Parathyroid adenoma (tissue), 2 donors: ENCODE measurements at regions not wholly inside any gene's neighbourhood (a gene's known extent, or its start where the extent isn't known, plus 50 kb on each side); places are given as distances from the start of the nearest gene placed in this dataset.

Source experiments
- H2AFZ ChIP-seq: fragments of 300-600 bp; sonication (generic); one replicate; pipeline ENCODE4 v1.7.0; 2017; ENCODE audit warnings: antibody characterized with exemption, mild to moderate bottlenecking
- H3K27ac ChIP-seq: fragments of 300-600 bp; sonication (generic); one replicate; pipeline ENCODE4 v1.7.0; 2017
- H3K27me3 ChIP-seq: fragments of 300-600 bp; sonication (generic); one replicate; pipeline ENCODE4 v1.7.0; 2017; ENCODE audit warnings: low read length; ENCODE audit not compliant: control insufficient read depth, insufficient read depth
- H3K36me3 ChIP-seq: fragments of 300-600 bp; sonication (generic); one replicate; pipeline ENCODE4 v1.7.0; 2017; ENCODE audit warnings: low read length; ENCODE audit not compliant: control insufficient read depth, insufficient read depth
- H3K4me1 ChIP-seq: fragments of 300-600 bp; sonication (generic); one replicate; pipeline ENCODE4 v1.7.0; 2017; ENCODE audit warnings: control low read depth
- H3K4me2 ChIP-seq: fragments of 300-600 bp; sonication (generic); one replicate; pipeline ENCODE4 v1.7.0; 2017; ENCODE audit warnings: low read length
- H3K4me3 ChIP-seq: fragments of 300-600 bp; sonication (generic); one replicate; pipeline ENCODE4 v1.7.0; 2017; ENCODE audit warnings: low read depth, low read length
- H3K79me2 ChIP-seq: fragments of 300-600 bp; sonication (generic); one replicate; pipeline ENCODE4 v1.7.0; 2017; ENCODE audit warnings: control low read depth
- H3K9ac ChIP-seq: fragments of 300-600 bp; sonication (generic); one replicate; pipeline ENCODE4 v1.7.0; 2017; ENCODE audit warnings: mild to moderate bottlenecking
- H3K9me3 ChIP-seq: fragments of 300-600 bp; sonication (generic); one replicate; pipeline ENCODE4 v1.7.0; 2017; ENCODE audit warnings: low read length; ENCODE audit not compliant: control insufficient read depth
- TF ChIP-seq, protein P1 (sequence below): fragments of 300-600 bp; sonication (generic); IDR thresholded peaks from one replicate; pipeline ENCODE4 v1.7.0; 2017; ENCODE audit warnings: antibody characterized with exemption, mild to moderate bottlenecking
- donor health status: primary hyperparathyroidism.

GRCh38 chr7:24406789-24407299 lies 122.9 kb downstream of the NPY start:
- Histone ChIP-seq H3K79me2 (no peaks in the 10 kb centered on the region), H3K4me3 (no peak overlapping the region), H3K4me1 (no peaks in the 10 kb centered on the region), H3K27ac (no peak overlapping the region), H3K9me3 (no peaks in the 10 kb centered on the region), H3K27me3 (no peaks in the 10 kb centered on the region), H2AFZ (no peak overlapping the region), H3K4me2 (no peak overlapping the region), H3K36me3 (no peaks in the 10 kb centered on the region), H3K9ac (no peak overlapping the region)
- TF ChIP-seq, protein P1, sequence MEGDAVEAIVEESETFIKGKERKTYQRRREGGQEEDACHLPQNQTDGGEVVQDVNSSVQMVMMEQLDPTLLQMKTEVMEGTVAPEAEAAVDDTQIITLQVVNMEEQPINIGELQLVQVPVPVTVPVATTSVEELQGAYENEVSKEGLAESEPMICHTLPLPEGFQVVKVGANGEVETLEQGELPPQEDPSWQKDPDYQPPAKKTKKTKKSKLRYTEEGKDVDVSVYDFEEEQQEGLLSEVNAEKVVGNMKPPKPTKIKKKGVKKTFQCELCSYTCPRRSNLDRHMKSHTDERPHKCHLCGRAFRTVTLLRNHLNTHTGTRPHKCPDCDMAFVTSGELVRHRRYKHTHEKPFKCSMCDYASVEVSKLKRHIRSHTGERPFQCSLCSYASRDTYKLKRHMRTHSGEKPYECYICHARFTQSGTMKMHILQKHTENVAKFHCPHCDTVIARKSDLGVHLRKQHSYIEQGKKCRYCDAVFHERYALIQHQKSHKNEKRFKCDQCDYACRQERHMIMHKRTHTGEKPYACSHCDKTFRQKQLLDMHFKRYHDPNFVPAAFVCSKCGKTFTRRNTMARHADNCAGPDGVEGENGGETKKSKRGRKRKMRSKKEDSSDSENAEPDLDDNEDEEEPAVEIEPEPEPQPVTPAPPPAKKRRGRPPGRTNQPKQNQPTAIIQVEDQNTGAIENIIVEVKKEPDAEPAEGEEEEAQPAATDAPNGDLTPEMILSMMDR = no peak

DNA sequence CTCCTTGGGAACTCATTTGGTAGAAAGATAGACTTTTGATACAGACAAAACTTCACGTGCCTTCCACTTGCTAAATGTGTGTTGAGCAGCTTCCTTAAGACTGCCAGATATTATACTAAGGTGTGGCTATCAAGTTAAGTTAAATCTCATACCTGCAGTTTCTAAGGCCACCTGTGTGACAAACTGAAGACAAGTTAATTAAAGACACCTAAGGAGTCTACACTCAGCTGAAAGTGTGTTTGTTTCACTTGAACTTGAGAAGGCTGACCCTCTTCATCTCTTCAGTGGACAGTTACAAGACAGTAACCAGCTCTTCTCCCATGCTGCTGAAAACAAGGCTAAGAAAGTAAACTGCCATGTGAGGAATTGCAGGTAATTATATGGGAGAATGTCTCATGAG lies 124.0 kb downstream of the NPY start:
- no peaks in the 10 kb centered on the region for H3K9me3 ChIP-seq

DNA sequence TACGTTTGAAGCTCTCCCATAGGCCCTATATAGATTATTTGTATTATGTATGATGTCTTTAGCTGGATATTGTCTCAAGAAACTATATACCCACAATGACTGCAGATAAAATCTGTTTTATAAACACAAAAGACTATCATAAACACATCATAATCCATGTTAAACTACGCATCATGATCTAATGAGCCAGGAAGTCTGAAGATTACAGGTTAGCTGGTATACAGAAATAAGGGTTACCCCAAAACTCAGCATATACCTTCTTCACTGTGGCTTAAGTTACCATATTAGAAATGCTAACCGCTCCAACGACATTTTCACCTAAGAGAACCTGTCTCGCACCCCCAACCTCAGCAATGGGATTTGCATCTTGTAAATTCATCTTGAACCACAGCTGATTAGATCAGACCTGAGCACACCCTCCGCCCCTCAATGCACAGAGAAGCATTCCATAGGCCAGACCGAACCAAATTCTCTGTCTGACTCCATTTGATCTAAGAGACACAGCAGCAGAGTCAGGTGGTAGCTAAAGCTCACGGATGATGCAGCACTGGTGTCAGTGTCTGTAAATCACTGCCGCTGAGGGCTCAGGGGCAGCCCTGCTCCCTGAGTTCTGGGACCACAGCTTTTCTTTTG lies 124.9 kb downstream of the NPY start:
- no peaks in the 10 kb centered on the region for H3K9me3 ChIP-seq
- no peak overlapping the region for H3K27ac ChIP-seq
- H3K36me3 ChIP-seq = no peaks in the 10 kb centered on the region
- H2AFZ ChIP-seq = no peak overlapping the region
- no peak overlapping the region for H3K4me2 ChIP-seq
- TF ChIP-seq, protein P1 = no peak
- H3K4me1 ChIP-seq = no peaks in the 10 kb centered on the region
- no peaks in the 10 kb centered on the region for H3K27me3 ChIP-seq
- H3K4me3 ChIP-seq = no peak overlapping the region
- H3K9ac ChIP-seq = no peak overlapping the region
- no peaks in the 10 kb centered on the region for H3K79me2 ChIP-seq

More for the DNA sequence above, 124.0 kb downstream of the NPY start:
- Histone ChIP-seq H3K4me2 (no peak overlapping the region), H3K9ac (no peak overlapping the region), H3K36me3 (no peaks in the 10 kb centered on the region), H3K27ac (no peak overlapping the region), H3K79me2 (no peaks in the 10 kb centered on the region), H3K4me1 (no peaks in the 10 kb centered on the region), H3K4me3 (no peak overlapping the region), H3K27me3 (no peaks in the 10 kb centered on the region), H2AFZ (no peak overlapping the region)
- TF ChIP-seq, protein P1 = no peak

DNA sequence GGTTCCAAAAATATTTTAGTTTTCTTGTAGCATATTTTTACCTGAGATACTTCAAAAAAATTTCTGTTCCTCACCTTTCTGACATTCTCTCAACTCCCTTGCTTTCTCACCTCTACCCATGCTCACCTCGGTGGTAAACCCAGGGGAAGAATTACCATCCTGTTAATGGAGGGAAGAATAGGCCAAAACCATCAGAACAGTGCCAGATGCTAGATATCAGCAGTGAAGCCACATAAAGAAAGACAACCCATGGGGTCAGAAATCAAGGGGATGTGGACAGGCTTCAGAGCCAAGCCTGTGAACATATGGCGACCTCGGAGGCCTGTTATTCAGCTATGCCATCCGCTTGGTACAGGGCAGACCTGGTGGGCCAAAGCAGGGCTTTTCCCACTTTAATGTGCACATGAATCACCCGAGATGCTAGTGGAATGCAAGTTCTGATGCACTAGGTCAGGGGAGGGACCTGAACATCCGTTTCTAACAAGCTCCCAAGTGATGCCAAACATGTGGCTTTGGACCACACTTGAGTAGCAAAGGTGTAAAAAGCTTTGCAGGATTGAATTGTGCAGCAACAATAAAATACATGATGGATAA lies 125.5 kb downstream of the NPY start:
- Histone ChIP-seq H3K4me3 (no peak overlapping the region), H2AFZ (no peak overlapping the region)
- TF ChIP-seq, protein P1 = no peak

DNA sequence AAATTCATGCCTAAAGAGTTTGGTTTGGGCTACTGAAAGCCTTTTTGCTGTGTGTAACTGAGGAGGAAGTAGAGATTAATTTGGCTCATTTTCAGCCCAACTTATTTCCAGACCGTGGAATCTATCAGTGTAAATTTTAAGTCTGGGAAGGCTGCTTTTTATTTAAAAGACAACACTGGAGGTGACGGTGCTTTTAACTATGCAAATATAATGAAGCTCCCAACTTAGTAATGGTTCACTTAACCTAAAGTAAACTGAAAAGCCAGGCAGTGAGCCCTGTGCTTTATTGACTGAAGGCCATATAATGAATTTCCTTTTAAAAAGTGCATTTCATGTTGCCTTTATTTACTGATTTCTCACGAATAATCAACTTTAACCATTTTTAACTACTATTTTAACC lies 127.2 kb downstream of the NPY start:
- Histone ChIP-seq H3K9me3 (no peaks in the 10 kb centered on the region), H3K4me1 (no peaks in the 10 kb centered on the region), H3K36me3 (no peaks in the 10 kb centered on the region), H3K27me3 (no peaks in the 10 kb centered on the region), H2AFZ (no peak overlapping the region), H3K4me2 (no peak overlapping the region), H3K9ac (no peak overlapping the region), H3K4me3 (no peak overlapping the region), H3K79me2 (no peaks in the 10 kb centered on the region), H3K27ac (no peak overlapping the region)
- TF ChIP-seq, protein P1 = no peak

More for the DNA sequence above, 125.5 kb downstream of the NPY start:
- H3K79me2 ChIP-seq = no peaks in the 10 kb centered on the region
- no peaks in the 10 kb centered on the region for H3K4me1 ChIP-seq
- no peaks in the 10 kb centered on the region for H3K36me3 ChIP-seq
- H3K27ac ChIP-seq = no peak overlapping the region
- no peak overlapping the region for H3K9ac ChIP-seq
- H3K4me2 ChIP-seq = no peak overlapping the region
- no peaks in the 10 kb centered on the region for H3K27me3 ChIP-seq
- no peaks in the 10 kb centered on the region for H3K9me3 ChIP-seq
